PC-3 (cell line): ENCODE measurements at regions not wholly inside any gene's neighbourhood (a gene's known extent, or its start where the extent isn't known, plus 50 kb on each side); places are given as distances from the start of the nearest gene placed in this dataset.

ENCODE experiments used
- CTCF ChIP-seq: fragments of 300-600 bp; sonication (generic); conservative IDR thresholded peaks from 2 replicates; pipeline ENCODE4 v1.5.1; 2017; ENCODE audit warnings: antibody characterized with exemption, low read depth, mild to moderate bottlenecking, low read length
- EZH2 ChIP-seq: fragments of 300-600 bp; sonication (generic); IDR thresholded peaks from one replicate; pipeline ENCODE4 v1.6.1; 2017; ENCODE audit warnings: antibody characterized with exemption, mild to moderate bottlenecking, low read length; ENCODE audit not compliant: unreplicated experiment

- TF ChIP-seq EZH2 = no peak
- no peak for TF ChIP-seq CTCF
Measured at GRCh38 chr11:113618360-113618759, 87.7 kb downstream of the TMPRSS5 start.
